HepG2 (cell line): ENCODE measurements at regions not wholly inside any gene's neighbourhood (a gene's known extent, or its start where the extent isn't known, plus 50 kb on each side); places are given as distances from the start of the nearest gene placed in this dataset.

Experiments used
- ATAC-seq: fragments of 200-7000 bp; cut with Tn5 transposase; 3 replicates; pipeline ENCODE4 v1.9.1; 2020; ENCODE audit warnings: mild to moderate bottlenecking, moderate library complexity
- BruUV-seq: library from RNA; stranded (reverse); fragments of 400-500 nt; replicated peaks from 2 replicates; lab custom pipeline; 2021; lab: Mats Ljungman, UMichigan
- CTCF ChIA-PET: fragments of 300-600 bp; formaldehyde crosslinking; extraction: SDS; loops from one replicate; lab custom pipeline; 2021; ENCODE audit warnings: low total read pairs, inconsistent platforms, low intra/inter-chr PET ratio; lab: Yijun Ruan, JAX
- POLR2A ChIA-PET: fragments of 350-600 bp; sonication (Branson Sonifier 250); formaldehyde crosslinking; loops from one replicate; lab custom pipeline; 2020; ENCODE audit warnings: antibody characterized with exemption, inconsistent platforms; lab: Yijun Ruan, JAX
- DNase-seq: peaks from one replicate; pipeline ENCODE4 v3.0.0-alpha.2; 2015; ENCODE audit warnings: low spot score
- FAIRE-seq: peaks from 3 replicates; lab custom pipeline; 2011; peaks lifted over from hg19 to GRCh38; lab: Jason Lieb, UNC
- H2AFZ ChIP-seq: one replicate; pipeline ENCODE4 v1.6.1; 2011; ENCODE audit warnings: low read length, inconsistent platforms
- H3K27ac ChIP-seq: fragments of 300-600 bp; 3 replicates; pipeline ENCODE4 v1.8.0; 2011; ENCODE audit warnings: mixed run types, mild to moderate bottlenecking, mixed read lengths, low read length, inconsistent platforms; ENCODE audit not compliant: insufficient read depth; ENCODE audit errors: extremely low read length
- H3K27me3 ChIP-seq, 2 experiments: fragments of 200-600 bp in 1 of 2; 2 replicates in 1 of 2; 3 replicates in 1 of 2; pipeline versions ENCODE4 v1.6.0 to v1.8.0; 2011; ENCODE audit warnings: low read length in 2 of 2, mild to moderate bottlenecking in 2 of 2, moderate library complexity in 2 of 2, inconsistent platforms in 1 of 2; ENCODE audit not compliant: insufficient read depth in 2 of 2, control insufficient read depth in 1 of 2
- H3K36me3 ChIP-seq, 2 experiments: fragments of 200-600 bp in 1 of 2; replicated peaks in 1 of 2; 2 replicates in 1 of 2; 3 replicates in 1 of 2; pipeline versions ENCODE4 v1.5.1 to v1.8.0; 2011; ENCODE audit warnings: low read length in 2 of 2, inconsistent platforms in 1 of 2; ENCODE audit not compliant: insufficient read depth in 2 of 2, control insufficient read depth in 1 of 2
- H3K4me1 ChIP-seq: 2 replicates; pipeline ENCODE4 v1.5.1; 2012; ENCODE audit warnings: low read length, inconsistent platforms; ENCODE audit not compliant: insufficient read depth
- H3K4me2 ChIP-seq: 2 replicates; pipeline ENCODE4 v1.6.0; 2011; ENCODE audit warnings: low read depth, low read length, inconsistent platforms
- H3K4me3 ChIP-seq, 3 experiments: fragments of 200-600 bp in 1 of 3; sonication (generic), shearing (Covaris generic) in 1 of 3; replicated peaks in 1 of 3; 2 replicates each; pipeline ENCODE4 v1.5.1; 2011 to 2016; ENCODE audit warnings: low read length in 3 of 3, inconsistent platforms in 2 of 3, low read depth in 2 of 3, mild to moderate bottlenecking in 2 of 3, control low read depth in 1 of 3, mixed read lengths in 1 of 3; ENCODE audit not compliant: insufficient read depth in 1 of 3
- H3K79me2 ChIP-seq: one replicate; pipeline ENCODE4 v1.6.1; 2011; ENCODE audit warnings: low read length, inconsistent platforms; ENCODE audit not compliant: insufficient read depth
- H3K9ac ChIP-seq: 2 replicates; pipeline ENCODE4 v1.6.0; 2011; ENCODE audit warnings: mild to moderate bottlenecking, low read depth, low read length, inconsistent platforms; ENCODE audit not compliant: insufficient read depth
- H3K9me3 ChIP-seq: 2 replicates; pipeline ENCODE4 v1.5.1; 2012; ENCODE audit warnings: mild to moderate bottlenecking, low read length
- H4K20me1 ChIP-seq: 2 replicates; pipeline ENCODE4 v1.6.0; 2011; ENCODE audit warnings: inconsistent platforms, mild to moderate bottlenecking, low read length, moderate library complexity; ENCODE audit not compliant: insufficient read depth
- CENPX ChIP-seq: sonication (generic); formaldehyde crosslinking; IDR thresholded peaks from 2 replicates; pipeline ENCODE4 v1.9.0; 2021; ENCODE audit warnings: mild to moderate bottlenecking, missing genetic modification reagents, moderate library complexity
- FOXA1 ChIP-seq, 2 experiments: fragments of 450-650 bp in 1 of 2; sonication (generic) in 1 of 2; formaldehyde crosslinking in 1 of 2; IDR thresholded peaks; 2 replicates each; pipeline versions ENCODE4 v1.4.0 to v1.6.1; 2016 to 2020; ENCODE audit warnings: missing genetic modification reagents in 1 of 2
- KAT7 ChIP-seq: IDR thresholded peaks from 2 replicates; pipeline ENCODE4 v1.6.1; 2018; ENCODE audit warnings: borderline replicate concordance, missing compliant biosample characterization
- KDM4B ChIP-seq: sonication (generic); formaldehyde crosslinking; IDR thresholded peaks from 2 replicates; pipeline ENCODE4 v1.4.0; 2020; ENCODE audit warnings: missing genetic modification reagents
- TCF7L2 ChIP-seq: IDR thresholded peaks from 2 replicates; pipeline ENCODE4 v1.6.1; 2011; ENCODE audit warnings: mild to moderate bottlenecking, low read depth, low read length, moderate library complexity
- ZBTB21 ChIP-seq: sonication (generic); formaldehyde crosslinking; IDR thresholded peaks from 2 replicates; pipeline ENCODE4 v1.4.0; 2020; ENCODE audit warnings: missing genetic modification reagents
- ZKSCAN8 ChIP-seq: IDR thresholded peaks from 2 replicates; pipeline ENCODE4 v1.6.1; 2016; ENCODE audit warnings: borderline replicate concordance, missing genetic modification reagents, missing compliant biosample characterization
- ZNF253 ChIP-seq: sonication (generic); formaldehyde crosslinking; IDR thresholded peaks from 2 replicates; pipeline ENCODE4 v1.8.0; 2022; ENCODE audit warnings: mild to moderate bottlenecking, missing genetic modification reagents, borderline replicate concordance
- WGBS: methylation state at CpG from one replicate; pipeline ENCODE4 v1.1.6; 2017; ENCODE audit warnings: low lambda C conversion rate; 5-methylcytosine and 5-hydroxymethylcytosine counted together
- in situ Hi-C: cut with HindIII; loops from 2 replicates; pipeline ENCODE4 v1.10.0; 2017; ENCODE audit warnings: low pct_unique_long_range_greater_than_20kb; ENCODE audit not compliant: extremely low pct_ligation_motif_present
- intact Hi-C: fragments of 100-400 bp; cut with micrococcal nuclease; formaldehyde crosslinking; loops from one replicate; pipeline ENCODE4 v1.10.0; 2022; ENCODE audit not compliant: unreplicated experiment
- TF ChIP-seq, protein P1 (sequence below): IDR thresholded peaks from 2 replicates; pipeline ENCODE4 v1.6.1; 2016; ENCODE audit warnings: missing biosample characterization, missing genetic modification reagents, low read depth
- TF ChIP-seq, protein P2 (sequence below): sonication (generic); formaldehyde crosslinking; conservative IDR thresholded peaks from 2 replicates; pipeline ENCODE4 v1.4.0; 2020; ENCODE audit warnings: mild to moderate bottlenecking, missing genetic modification reagents, moderate library complexity

DNA sequence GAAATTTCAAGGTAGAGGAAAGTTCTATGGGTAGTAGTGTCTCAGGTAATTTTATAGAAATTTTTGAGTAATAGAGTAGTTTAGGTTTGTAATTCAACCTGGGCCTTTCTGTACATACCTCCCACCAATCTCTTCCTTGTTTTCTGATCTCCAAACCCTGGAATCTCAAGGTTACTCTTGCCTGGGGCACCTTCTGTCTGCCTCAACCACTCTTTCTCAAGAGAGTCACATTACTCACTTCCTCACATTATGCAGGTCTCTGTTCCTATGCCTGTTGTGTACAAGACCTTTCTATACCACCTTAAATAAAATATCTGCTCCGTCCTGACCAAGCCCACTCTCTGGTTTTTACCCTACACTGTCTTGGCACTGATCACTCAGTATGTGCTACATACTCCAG is 412.6 kb upstream of the CTNND2 start (continued):
- TF ChIP-seq TCF7L2 (no peak), ZBTB21 (CRISPR knock-in tag) (no peak)

DNA sequence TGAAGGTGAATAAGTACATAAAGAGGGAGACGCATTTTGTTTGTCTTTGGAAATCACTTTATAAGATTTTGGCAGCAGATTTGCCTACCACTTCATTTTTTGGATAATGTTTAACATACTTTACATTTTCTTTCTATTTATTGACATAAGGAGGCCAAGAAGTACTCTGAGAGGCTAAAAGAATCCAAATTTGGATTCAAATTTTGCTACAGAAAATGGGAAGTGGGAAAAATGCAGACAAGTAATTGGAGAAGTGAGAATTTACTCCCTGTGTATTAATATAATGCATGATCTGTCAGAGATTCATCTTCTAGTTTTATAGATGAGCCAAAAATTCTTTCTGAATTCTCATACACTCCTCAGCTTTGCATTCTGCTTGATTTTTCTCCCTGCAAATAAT is 411.2 kb upstream of the CTNND2 start:
- in situ Hi-C loops = no loop called here
- 4% methylated on average over 1 of the region's 1 CpG for WGBS
- H2AFZ ChIP-seq = no peak overlapping the region
- H3K27me3 ChIP-seq = no peaks in the 10 kb centered on the region
- H3K4me2 ChIP-seq = no peak overlapping the region
- no peak overlapping the region for H3K4me3 ChIP-seq
- BruUV-seq = no TSS peak
- H3K4me1 ChIP-seq = no peaks in the 10 kb centered on the region
- H3K79me2 ChIP-seq = no peaks in the 10 kb centered on the region
- TF ChIP-seq FOXA1 (IDR thresholded peaks at IDR 0.05) = 0 out of 2 replicates have a peak, but pooled peaks have one; percentile 9
- no peak for TF ChIP-seq FOXA1 (CRISPR knock-in tag; IDR thresholded peaks at IDR 0.05)
- TF ChIP-seq CENPX (CRISPR knock-in tag) = no peak
- H3K36me3 ChIP-seq = no peaks in the 10 kb centered on the region
- H4K20me1 ChIP-seq = no peaks in the 10 kb centered on the region
- ATAC-seq (no peak), DNase-seq (no peak), FAIRE-seq (no peak)
- H3K9ac ChIP-seq = no peak overlapping the region
- CTCF ChIA-PET = no interaction called here
- intact Hi-C loops = no loop called here
- peaks cover 70% of the 10 kb centered on the region for H3K9me3 ChIP-seq
- no peak overlapping the region for H3K27ac ChIP-seq
- POLR2A ChIA-PET = no interaction called here

DNA sequence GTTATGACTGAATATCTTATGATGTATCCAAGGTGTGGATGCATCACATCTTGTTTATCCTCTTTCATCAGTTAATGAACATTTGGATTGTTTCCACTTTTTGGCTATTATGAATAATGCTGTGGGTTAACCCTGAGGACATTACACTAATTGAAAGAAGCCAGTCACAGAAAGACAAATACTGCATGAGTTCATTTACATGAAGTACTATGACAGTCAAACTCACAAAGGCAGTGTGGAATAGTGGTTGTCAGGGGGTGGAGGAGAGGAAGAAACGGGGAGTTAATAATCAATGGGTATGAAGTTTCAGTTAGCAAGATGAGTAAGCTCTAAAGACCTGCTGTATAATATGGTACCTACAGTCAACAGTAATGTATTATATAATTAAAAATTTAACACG is 409.4 kb upstream of the CTNND2 start:
- H3K36me3 ChIP-seq = no peaks in the 10 kb centered on the region
- no peaks in the 10 kb centered on the region for H3K79me2 ChIP-seq
- no peak overlapping the region for H3K4me3 ChIP-seq
- CTCF ChIA-PET = no interaction called here
- no peak overlapping the region for H3K4me2 ChIP-seq
- H2AFZ ChIP-seq = no peak overlapping the region
- 1% methylated on average over 2 of the region's 2 CpGs for WGBS
- ATAC-seq = no peak
- peaks cover 69% of the 10 kb centered on the region for H3K9me3 ChIP-seq
- H3K27me3 ChIP-seq = no peaks in the 10 kb centered on the region
- no peak overlapping the region for H3K9ac ChIP-seq
- POLR2A ChIA-PET = no interaction called here
- in situ Hi-C loops = no loop called here
- DNase-seq = no peak
- no peaks in the 10 kb centered on the region for H4K20me1 ChIP-seq
- BruUV-seq = no TSS peak
- H3K27ac ChIP-seq = no peak overlapping the region
- no peak for FAIRE-seq
- intact Hi-C loops = no loop called here
- no peaks in the 10 kb centered on the region for H3K4me1 ChIP-seq
- TF ChIP-seq KAT7 (CRISPR knock-in tag) = no peak
- TF ChIP-seq, protein P1, sequence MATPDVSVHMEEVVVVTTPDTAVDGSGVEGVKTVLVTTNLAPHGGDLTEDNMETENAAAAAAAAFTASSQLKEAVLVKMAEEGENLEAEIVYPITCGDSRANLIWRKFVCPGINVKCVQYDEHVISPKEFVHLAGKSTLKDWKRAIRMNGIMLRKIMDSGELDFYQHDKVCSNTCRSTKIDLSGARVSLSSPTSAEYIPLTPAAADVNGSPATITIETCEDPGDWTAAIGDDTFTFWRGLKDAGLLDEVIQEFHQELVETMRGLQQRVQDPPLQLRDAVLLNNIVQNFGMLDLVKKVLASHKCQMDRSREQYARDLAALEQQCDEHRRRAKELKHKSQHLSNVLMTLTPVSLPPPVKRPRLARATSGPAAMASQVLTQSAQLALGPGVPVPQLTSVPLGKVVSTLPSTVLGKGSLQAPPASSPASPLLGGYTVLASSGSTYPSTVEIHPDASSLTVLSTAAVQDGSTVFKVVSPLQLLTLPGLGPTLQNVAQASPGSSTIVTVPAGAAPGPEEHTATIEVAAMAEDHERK (CRISPR knock-in tag) = no peak
- no peak for TF ChIP-seq ZKSCAN8 (CRISPR knock-in tag)
- TF ChIP-seq ZNF253 (CRISPR knock-in tag) = no peak
- no peak for TF ChIP-seq KDM4B (CRISPR knock-in tag)
- TF ChIP-seq, protein P2, sequence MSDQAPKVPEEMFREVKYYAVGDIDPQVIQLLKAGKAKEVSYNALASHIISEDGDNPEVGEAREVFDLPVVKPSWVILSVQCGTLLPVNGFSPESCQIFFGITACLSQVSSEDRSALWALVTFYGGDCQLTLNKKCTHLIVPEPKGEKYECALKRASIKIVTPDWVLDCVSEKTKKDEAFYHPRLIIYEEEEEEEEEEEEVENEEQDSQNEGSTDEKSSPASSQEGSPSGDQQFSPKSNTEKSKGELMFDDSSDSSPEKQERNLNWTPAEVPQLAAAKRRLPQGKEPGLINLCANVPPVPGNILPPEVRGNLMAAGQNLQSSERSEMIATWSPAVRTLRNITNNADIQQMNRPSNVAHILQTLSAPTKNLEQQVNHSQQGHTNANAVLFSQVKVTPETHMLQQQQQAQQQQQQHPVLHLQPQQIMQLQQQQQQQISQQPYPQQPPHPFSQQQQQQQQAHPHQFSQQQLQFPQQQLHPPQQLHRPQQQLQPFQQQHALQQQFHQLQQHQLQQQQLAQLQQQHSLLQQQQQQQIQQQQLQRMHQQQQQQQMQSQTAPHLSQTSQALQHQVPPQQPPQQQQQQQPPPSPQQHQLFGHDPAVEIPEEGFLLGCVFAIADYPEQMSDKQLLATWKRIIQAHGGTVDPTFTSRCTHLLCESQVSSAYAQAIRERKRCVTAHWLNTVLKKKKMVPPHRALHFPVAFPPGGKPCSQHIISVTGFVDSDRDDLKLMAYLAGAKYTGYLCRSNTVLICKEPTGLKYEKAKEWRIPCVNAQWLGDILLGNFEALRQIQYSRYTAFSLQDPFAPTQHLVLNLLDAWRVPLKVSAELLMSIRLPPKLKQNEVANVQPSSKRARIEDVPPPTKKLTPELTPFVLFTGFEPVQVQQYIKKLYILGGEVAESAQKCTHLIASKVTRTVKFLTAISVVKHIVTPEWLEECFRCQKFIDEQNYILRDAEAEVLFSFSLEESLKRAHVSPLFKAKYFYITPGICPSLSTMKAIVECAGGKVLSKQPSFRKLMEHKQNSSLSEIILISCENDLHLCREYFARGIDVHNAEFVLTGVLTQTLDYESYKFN (CRISPR knock-in tag) = no peak
